ENCODE measurements at regions not wholly inside any gene's neighbourhood (a gene's known extent, or its start where the extent isn't known, plus 50 kb on each side); places are given as distances from the start of the nearest gene placed in this dataset.
"Not testable (repeated sequence)": the region's sequence is repeated elsewhere in the genome, so short reads cannot be mapped to it uniquely, and the experiment has no call there.

DNA sequence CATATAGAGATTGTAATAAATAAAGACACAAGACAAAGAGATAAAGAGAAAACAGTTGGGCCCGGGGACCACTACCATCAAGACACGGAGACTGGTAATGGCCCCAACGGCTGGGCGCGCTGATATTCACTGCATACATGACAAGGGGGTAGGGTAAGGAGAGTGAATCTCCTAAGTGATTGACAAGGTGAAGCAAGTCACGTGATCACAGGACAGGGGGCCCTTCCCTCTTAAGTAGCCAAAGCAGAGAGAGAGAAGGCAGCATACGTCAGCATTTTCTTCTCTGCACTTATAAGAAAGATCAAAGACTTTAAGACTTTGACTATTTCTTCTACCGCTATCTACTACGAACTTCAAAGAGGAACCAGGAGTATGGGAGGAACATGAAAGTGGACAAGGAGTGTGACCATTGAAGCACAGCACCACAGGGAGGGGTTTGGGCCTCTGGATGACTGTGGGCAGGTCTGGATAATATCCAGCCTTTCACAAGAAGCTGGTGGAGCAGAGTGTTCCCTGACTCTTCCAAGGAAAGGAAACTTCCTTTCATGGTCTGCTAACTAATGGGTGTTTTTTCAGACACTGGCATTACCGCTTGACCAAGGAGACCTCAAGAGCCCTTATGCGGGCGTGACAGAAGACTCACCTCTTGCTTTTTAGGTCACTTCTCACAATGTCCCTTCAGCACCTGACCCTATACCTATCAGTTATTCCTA lies 75.6 kb downstream of the MRPL39 start:
- not testable (repeated sequence) for H3F3A ChIP-seq (ENCODE audit: insufficient read depth, low read length, poor library complexity, severe bottlenecking); H3K79me2 ChIP-seq (replicated peaks; ENCODE audit: insufficient read depth, low read length); H2AFZ ChIP-seq (ENCODE audit: low read depth, low read length); H3K4me3 ChIP-seq (ENCODE audit: low read length); H3K9me3 ChIP-seq (ENCODE audit: low read length); H3K9me2 ChIP-seq (ENCODE audit: insufficient read depth, low read length); H3K36me3 ChIP-seq (ENCODE audit: insufficient read depth, low read length); H4K20me1 ChIP-seq (ENCODE audit: insufficient read depth); H3K27ac ChIP-seq (ENCODE audit: low read length); H3K4me2 ChIP-seq (ENCODE audit: low read length); H3K9ac ChIP-seq (ENCODE audit: low read length); H3K27me3 ChIP-seq (ENCODE audit: insufficient read depth, low read depth, low read length)

DNA sequence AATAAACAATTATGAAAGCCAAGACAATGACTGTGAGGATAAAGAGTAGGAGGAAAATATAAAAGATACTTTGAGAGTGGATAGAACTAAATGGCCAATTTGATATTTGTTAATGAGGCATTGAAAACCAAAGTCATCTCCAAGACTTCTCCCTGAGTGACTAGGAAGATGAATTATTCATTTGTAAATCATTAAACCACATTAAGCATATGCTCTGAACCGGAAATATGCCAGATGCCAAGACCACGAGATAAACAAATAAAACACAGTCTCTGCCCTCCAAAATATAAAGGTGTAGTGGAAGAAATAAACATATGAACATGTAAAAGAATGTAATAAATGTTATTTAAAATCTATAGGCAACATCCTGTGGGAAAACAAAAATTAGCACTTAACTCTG lies 78.8 kb downstream of the MRPL39 start:
- no peaks in the 10 kb centered on the region for H3K9me2 ChIP-seq (ENCODE audit: insufficient read depth, low read length)
- no peak overlapping the region for H3K27ac ChIP-seq (ENCODE audit: low read length)
- no peaks in the 10 kb centered on the region for H4K20me1 ChIP-seq (ENCODE audit: insufficient read depth)
- H3K9me3 ChIP-seq (ENCODE audit: low read length): no peaks in the 10 kb centered on the region
- no peaks in the 10 kb centered on the region for H3F3A ChIP-seq (ENCODE audit: insufficient read depth, low read length, poor library complexity, severe bottlenecking)
- no peak overlapping the region for H2AFZ ChIP-seq (ENCODE audit: low read depth, low read length)
- H3K36me3 ChIP-seq (ENCODE audit: insufficient read depth, low read length): no peaks in the 10 kb centered on the region
- no peaks in the 10 kb centered on the region for H3K79me2 ChIP-seq (replicated peaks; ENCODE audit: insufficient read depth, low read length)
- H3K4me2 ChIP-seq (ENCODE audit: low read length): no peak overlapping the region
- H3K9ac ChIP-seq (ENCODE audit: low read length): no peak overlapping the region
- H3K4me3 ChIP-seq (ENCODE audit: low read length): no peak overlapping the region
- no peaks in the 10 kb centered on the region for H3K27me3 ChIP-seq (ENCODE audit: insufficient read depth, low read depth, low read length)
- TF ChIP-seq RAD21 (conservative IDR thresholded peaks at IDR 0.05): no peak
- TF ChIP-seq POLR2AphosphoS5 (IDR thresholded peaks at IDR 0.05): no peak
- no peak for TF ChIP-seq EZH2 (IDR thresholded peaks at IDR 0.05; ENCODE audit: borderline replicate concordance, insufficient read depth, low read length, poor library complexity, severe bottlenecking)
- TF ChIP-seq MXI1 (conservative IDR thresholded peaks at IDR 0.05; ENCODE audit: poor library complexity, severe bottlenecking): no peak
- TF ChIP-seq, protein P1, sequence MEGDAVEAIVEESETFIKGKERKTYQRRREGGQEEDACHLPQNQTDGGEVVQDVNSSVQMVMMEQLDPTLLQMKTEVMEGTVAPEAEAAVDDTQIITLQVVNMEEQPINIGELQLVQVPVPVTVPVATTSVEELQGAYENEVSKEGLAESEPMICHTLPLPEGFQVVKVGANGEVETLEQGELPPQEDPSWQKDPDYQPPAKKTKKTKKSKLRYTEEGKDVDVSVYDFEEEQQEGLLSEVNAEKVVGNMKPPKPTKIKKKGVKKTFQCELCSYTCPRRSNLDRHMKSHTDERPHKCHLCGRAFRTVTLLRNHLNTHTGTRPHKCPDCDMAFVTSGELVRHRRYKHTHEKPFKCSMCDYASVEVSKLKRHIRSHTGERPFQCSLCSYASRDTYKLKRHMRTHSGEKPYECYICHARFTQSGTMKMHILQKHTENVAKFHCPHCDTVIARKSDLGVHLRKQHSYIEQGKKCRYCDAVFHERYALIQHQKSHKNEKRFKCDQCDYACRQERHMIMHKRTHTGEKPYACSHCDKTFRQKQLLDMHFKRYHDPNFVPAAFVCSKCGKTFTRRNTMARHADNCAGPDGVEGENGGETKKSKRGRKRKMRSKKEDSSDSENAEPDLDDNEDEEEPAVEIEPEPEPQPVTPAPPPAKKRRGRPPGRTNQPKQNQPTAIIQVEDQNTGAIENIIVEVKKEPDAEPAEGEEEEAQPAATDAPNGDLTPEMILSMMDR (IDR thresholded peaks at IDR 0.05; ENCODE audit: poor library complexity, severe bottlenecking): no peak
- no peak for TF ChIP-seq SMC3 (conservative IDR thresholded peaks at IDR 0.05; ENCODE audit: poor library complexity)
- TF ChIP-seq EP300 (conservative IDR thresholded peaks at IDR 0.05; ENCODE audit: poor library complexity, severe bottlenecking): no peak
- TF ChIP-seq TAF1 (IDR thresholded peaks at IDR 0.05; ENCODE audit: low read depth): no peak
- TF ChIP-seq, protein P2, sequence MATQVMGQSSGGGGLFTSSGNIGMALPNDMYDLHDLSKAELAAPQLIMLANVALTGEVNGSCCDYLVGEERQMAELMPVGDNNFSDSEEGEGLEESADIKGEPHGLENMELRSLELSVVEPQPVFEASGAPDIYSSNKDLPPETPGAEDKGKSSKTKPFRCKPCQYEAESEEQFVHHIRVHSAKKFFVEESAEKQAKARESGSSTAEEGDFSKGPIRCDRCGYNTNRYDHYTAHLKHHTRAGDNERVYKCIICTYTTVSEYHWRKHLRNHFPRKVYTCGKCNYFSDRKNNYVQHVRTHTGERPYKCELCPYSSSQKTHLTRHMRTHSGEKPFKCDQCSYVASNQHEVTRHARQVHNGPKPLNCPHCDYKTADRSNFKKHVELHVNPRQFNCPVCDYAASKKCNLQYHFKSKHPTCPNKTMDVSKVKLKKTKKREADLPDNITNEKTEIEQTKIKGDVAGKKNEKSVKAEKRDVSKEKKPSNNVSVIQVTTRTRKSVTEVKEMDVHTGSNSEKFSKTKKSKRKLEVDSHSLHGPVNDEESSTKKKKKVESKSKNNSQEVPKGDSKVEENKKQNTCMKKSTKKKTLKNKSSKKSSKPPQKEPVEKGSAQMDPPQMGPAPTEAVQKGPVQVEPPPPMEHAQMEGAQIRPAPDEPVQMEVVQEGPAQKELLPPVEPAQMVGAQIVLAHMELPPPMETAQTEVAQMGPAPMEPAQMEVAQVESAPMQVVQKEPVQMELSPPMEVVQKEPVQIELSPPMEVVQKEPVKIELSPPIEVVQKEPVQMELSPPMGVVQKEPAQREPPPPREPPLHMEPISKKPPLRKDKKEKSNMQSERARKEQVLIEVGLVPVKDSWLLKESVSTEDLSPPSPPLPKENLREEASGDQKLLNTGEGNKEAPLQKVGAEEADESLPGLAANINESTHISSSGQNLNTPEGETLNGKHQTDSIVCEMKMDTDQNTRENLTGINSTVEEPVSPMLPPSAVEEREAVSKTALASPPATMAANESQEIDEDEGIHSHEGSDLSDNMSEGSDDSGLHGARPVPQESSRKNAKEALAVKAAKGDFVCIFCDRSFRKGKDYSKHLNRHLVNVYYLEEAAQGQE (IDR thresholded peaks at IDR 0.05; ENCODE audit: borderline replicate concordance): no peak

Measured in neural cell (in vitro differentiated cells).